Colonic mucosa (tissue), 4 donors: ENCODE measurements at regions not wholly inside any gene's neighbourhood (a gene's known extent, or its start where the extent isn't known, plus 50 kb on each side); places are given as distances from the start of the nearest gene placed in this dataset.

Experiments used
- DNase-seq: peaks from one replicate; pipeline ENCODE4 v3.0.0-alpha.2; 2020
- H3K27ac ChIP-seq: fragments of 200-600 bp; one replicate; pipeline ENCODE4 v1.8.0; 2021
- H3K27me3 ChIP-seq: fragments of 200-600 bp; one replicate; pipeline ENCODE4 v1.8.0; 2021
- H3K36me3 ChIP-seq: fragments of 200-600 bp; one replicate; pipeline ENCODE4 v1.8.0; 2021
- H3K4me1 ChIP-seq: fragments of 200-600 bp; one replicate; pipeline ENCODE4 v1.8.0; 2021; ENCODE audit warnings: mild to moderate bottlenecking
- H3K4me3 ChIP-seq: fragments of 200-600 bp; one replicate; pipeline ENCODE4 v1.8.0; 2021
- H3K9ac ChIP-seq, 2 donors: one replicate each; pipeline ENCODE4 v1.7.0; 2013; ENCODE audit warnings: control low read depth in 2 of 2, low read depth in 2 of 2, low read length in 2 of 2
- H3K9me3 ChIP-seq: fragments of 200-600 bp; one replicate; pipeline ENCODE4 v1.8.0; 2021
- CTCF ChIP-seq: fragments of 200-600 bp; IDR thresholded peaks from one replicate; pipeline ENCODE4 v1.8.0; 2022; ENCODE audit warnings: antibody characterized with exemption, mild to moderate bottlenecking
- intact Hi-C: fragments of 100-400 bp; cut with DNase I; formaldehyde crosslinking; loops from one replicate; pipeline ENCODE4 v1.14.1; 2022
- donor health status: healthy.
- donor health status: DM: no; HTN: no; CAD: no.
- donor health status: DM: no; HTN: no; CAD: no.

GRCh38 chr5:54889826-54890225 is 95.6 kb downstream of the ESM1 start:
- Histone ChIP-seq H3K4me1 (no peaks in the 10 kb centered on the region), H3K27me3 (peaks cover 5% of the 10 kb centered on the region), H3K4me3 (no peak overlapping the region), H3K36me3 (no peaks in the 10 kb centered on the region), H3K27ac (no peak overlapping the region), H3K9me3 (no peaks in the 10 kb centered on the region), H3K9ac (no peak overlapping the region)
- intact Hi-C loops = no loop called here
- no peak for TF ChIP-seq CTCF
- no peak for DNase-seq

DNA sequence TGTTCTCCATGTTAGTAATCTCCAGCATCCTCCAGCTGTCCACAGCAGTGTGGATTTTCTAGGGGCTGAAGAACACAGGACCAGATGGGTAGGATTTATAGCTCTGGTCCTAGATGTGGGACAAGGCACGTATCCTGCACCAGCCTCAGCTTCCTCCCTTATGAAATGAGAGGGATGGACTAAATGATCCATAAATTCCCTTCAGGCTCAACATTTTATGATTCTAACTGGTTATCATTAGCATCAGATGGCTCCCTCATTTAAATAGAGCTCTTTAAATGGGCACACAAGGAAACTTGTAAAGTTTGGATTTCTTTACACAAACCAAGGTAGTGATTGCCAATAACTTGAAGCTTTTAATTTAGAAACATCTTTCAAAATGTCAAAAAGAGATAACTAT is 97.7 kb downstream of the ESM1 start:
- Histone ChIP-seq H3K4me3 (no peak overlapping the region), H3K27me3 (peaks cover 26% of the 10 kb centered on the region), H3K9me3 (no peaks in the 10 kb centered on the region), H3K4me1 (no peaks in the 10 kb centered on the region), H3K27ac (no peak overlapping the region), H3K36me3 (no peaks in the 10 kb centered on the region), H3K9ac (no peak overlapping the region)
- no peak for DNase-seq
- no peak for TF ChIP-seq CTCF
- intact Hi-C loops = no loop called here

- H3K9me3 ChIP-seq = no peaks in the 10 kb centered on the region
- H3K27ac ChIP-seq = no peak overlapping the region
- no peak for TF ChIP-seq CTCF
- peaks cover 29% of the 10 kb centered on the region for H3K27me3 ChIP-seq
- DNase-seq = no peak
- intact Hi-C loops = no loop called here
- H3K4me1 ChIP-seq = no peaks in the 10 kb centered on the region
- no peak overlapping the region for H3K9ac ChIP-seq
- no peaks in the 10 kb centered on the region for H3K36me3 ChIP-seq
- H3K4me3 ChIP-seq = no peak overlapping the region
Observed at GRCh38 chr5:54886866-54887265, 98.5 kb downstream of the ESM1 start.

DNA sequence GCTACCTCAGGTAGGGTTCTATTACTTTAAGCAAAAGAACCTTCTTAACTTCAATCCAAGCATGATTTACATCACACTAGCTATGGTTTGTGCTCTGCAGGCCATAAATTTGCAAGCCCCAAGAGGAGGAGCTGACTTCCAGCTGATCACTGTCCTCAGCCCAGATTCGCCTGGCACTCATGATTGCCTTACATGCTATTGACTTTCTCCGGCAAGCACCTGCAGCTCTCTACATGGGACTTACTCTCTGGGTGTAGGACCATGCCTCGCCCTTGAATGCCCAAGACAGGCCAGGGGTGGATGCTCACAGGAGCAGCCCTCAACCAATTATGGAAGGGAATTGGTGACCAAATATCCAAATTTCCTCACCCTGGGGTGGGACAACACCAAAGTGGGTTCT is 99.8 kb downstream of the ESM1 start:
- Histone ChIP-seq H3K36me3 (no peaks in the 10 kb centered on the region), H3K27me3 (peaks cover 29% of the 10 kb centered on the region), H3K4me3 (no peak overlapping the region), H3K9ac (no peak overlapping the region), H3K9me3 (no peaks in the 10 kb centered on the region), H3K27ac (no peak overlapping the region), H3K4me1 (no peaks in the 10 kb centered on the region)
- DNase-seq = no peak
- TF ChIP-seq CTCF = no peak
- intact Hi-C loops = no loop called here

- Histone ChIP-seq H3K9ac (peak overlapping the region in 1 of 2 donors; percentile 12), H3K4me3 (no peak overlapping the region), H3K9me3 (no peaks in the 10 kb centered on the region), H3K36me3 (no peaks in the 10 kb centered on the region), H3K27me3 (peaks cover 29% of the 10 kb centered on the region), H3K4me1 (no peaks in the 10 kb centered on the region), H3K27ac (no peak overlapping the region)
- DNase-seq = no peak
- no peak for TF ChIP-seq CTCF
- intact Hi-C loops = no loop called here
Observed at GRCh38 chr5:54884195-54884536, 101.2 kb downstream of the ESM1 start.
